SK-N-SH treated with all-trans-retinoic acid at 6 μM for 48 hours (cell line): ENCODE measurements at regions not wholly inside any gene's neighbourhood (a gene's known extent, or its start where the extent isn't known, plus 50 kb on each side); places are given as distances from the start of the nearest gene placed in this dataset.

Source experiments
- ATAC-seq: fragments of 200-7000 bp; cut with Tn5 transposase; 3 replicates; pipeline ENCODE4 v1.9.1; 2020; ENCODE audit warnings: mild to moderate bottlenecking, moderate library complexity
- ARNTL ChIP-seq: fragments of 450-650 bp; formaldehyde crosslinking; IDR thresholded peaks from 2 replicates; pipeline ENCODE4 v1.5.0; 2020; ENCODE audit warnings: low read depth, mild to moderate bottlenecking, moderate library complexity, borderline replicate concordance
- BACH2 ChIP-seq: fragments of 250-450 bp; sonication (Bioruptor Pico); IDR thresholded peaks from 2 replicates; pipeline ENCODE4 v1.9.0; 2021; ENCODE audit warnings: mild to moderate bottlenecking, borderline replicate concordance
- CSDC2 ChIP-seq: fragments of 250-450 bp; sonication (Bioruptor Pico); IDR thresholded peaks from 2 replicates; pipeline ENCODE4 v1.5.0; 2020; ENCODE audit warnings: mild to moderate bottlenecking, moderate library complexity
- CSRNP3 ChIP-seq: fragments of 250-450 bp; sonication (Bioruptor Pico); IDR thresholded peaks from 2 replicates; pipeline ENCODE4 v1.5.1; 2021; ENCODE audit warnings: mild to moderate bottlenecking, moderate library complexity
- GLIS3 ChIP-seq: fragments of 250-450 bp; sonication (Bioruptor Pico); IDR thresholded peaks from 2 replicates; pipeline ENCODE4 v1.5.0; 2020; ENCODE audit warnings: mild to moderate bottlenecking, moderate library complexity
- ISL1 ChIP-seq: fragments of 250-450 bp; sonication (Bioruptor Pico); IDR thresholded peaks from 2 replicates; pipeline ENCODE4 v2.1.2; 2022; ENCODE audit warnings: mild to moderate bottlenecking, moderate library complexity
- OSR1 ChIP-seq: fragments of 250-450 bp; sonication (Bioruptor Pico); IDR thresholded peaks from 2 replicates; pipeline ENCODE4 v1.8.0; 2022; ENCODE audit warnings: moderate library complexity, mild to moderate bottlenecking, inconsistent platforms
- PPARA ChIP-seq: fragments of 250-450 bp; sonication (Bioruptor Pico); IDR thresholded peaks from 2 replicates; pipeline ENCODE4 v1.5.0; 2020; ENCODE audit warnings: mild to moderate bottlenecking, borderline replicate concordance
- RARB ChIP-seq: fragments of 250-450 bp; sonication (Bioruptor Pico); IDR thresholded peaks from 2 replicates; pipeline ENCODE4 v1.8.0; 2021; ENCODE audit warnings: mild to moderate bottlenecking, moderate library complexity
- SNAI2 ChIP-seq: fragments of 250-450 bp; sonication (Bioruptor Pico); IDR thresholded peaks from 2 replicates; pipeline ENCODE4 v1.5.0; 2020; ENCODE audit warnings: mild to moderate bottlenecking, moderate library complexity
- TCF4 ChIP-seq: fragments of 250-450 bp; sonication (Bioruptor Pico); IDR thresholded peaks from 2 replicates; pipeline ENCODE4 v1.8.0; 2021; ENCODE audit warnings: mild to moderate bottlenecking, moderate library complexity, borderline replicate concordance
- TOX ChIP-seq: fragments of 250-450 bp; sonication (Bioruptor Pico); IDR thresholded peaks from 2 replicates; pipeline ENCODE4 v1.8.0; 2021; ENCODE audit warnings: mild to moderate bottlenecking, moderate library complexity, borderline replicate concordance
- ZFP3 ChIP-seq: fragments of 250-450 bp; sonication (Bioruptor Pico); IDR thresholded peaks from 2 replicates; pipeline ENCODE4 v1.5.0; 2020; ENCODE audit warnings: mild to moderate bottlenecking, moderate library complexity
- ZFP30 ChIP-seq: fragments of 450-650 bp; formaldehyde crosslinking; IDR thresholded peaks from 2 replicates; pipeline ENCODE4 v1.5.0; 2022; ENCODE audit warnings: mild to moderate bottlenecking, moderate library complexity
- ZNF565 ChIP-seq: fragments of 450-650 bp; formaldehyde crosslinking; conservative IDR thresholded peaks from 2 replicates; pipeline ENCODE4 v1.5.0; 2020; ENCODE audit warnings: low read depth, mild to moderate bottlenecking, moderate library complexity
- ZNF70 ChIP-seq: fragments of 450-650 bp; formaldehyde crosslinking; IDR thresholded peaks from 2 replicates; pipeline ENCODE4 v1.5.0; 2020; ENCODE audit warnings: mild to moderate bottlenecking, moderate library complexity
- ZNF8 ChIP-seq: fragments of 450-650 bp; formaldehyde crosslinking; IDR thresholded peaks from 2 replicates; pipeline ENCODE4 v1.5.0; 2020; ENCODE audit warnings: mild to moderate bottlenecking, moderate library complexity
- TF ChIP-seq, protein P1 (sequence below): fragments of 250-450 bp; sonication (Bioruptor Pico); IDR thresholded peaks from 2 replicates; pipeline ENCODE4 v1.8.0; 2020; ENCODE audit warnings: mild to moderate bottlenecking, moderate library complexity, borderline replicate concordance
- TF ChIP-seq, protein P2 (sequence below): fragments of 250-450 bp; sonication (Bioruptor Pico); IDR thresholded peaks from 2 replicates; pipeline ENCODE4 v1.8.0; 2021; ENCODE audit warnings: low read depth, mild to moderate bottlenecking, moderate library complexity, borderline replicate concordance
- TF ChIP-seq, protein P3 (sequence below): fragments of 250-450 bp; sonication (Bioruptor Pico); IDR thresholded peaks from 2 replicates; pipeline ENCODE4 v1.5.0; 2020; ENCODE audit warnings: mild to moderate bottlenecking, moderate library complexity

GRCh38 chr6:144415835-144416237 lies 130.7 kb downstream of the UTRN start:
- no peak for ATAC-seq
- no peak for TF ChIP-seq TCF4 (CRISPR knock-in tag)
- no peak for TF ChIP-seq CSRNP3
- TF ChIP-seq ISL1 (CRISPR knock-in tag): no peak

- TF ChIP-seq, protein P1, sequence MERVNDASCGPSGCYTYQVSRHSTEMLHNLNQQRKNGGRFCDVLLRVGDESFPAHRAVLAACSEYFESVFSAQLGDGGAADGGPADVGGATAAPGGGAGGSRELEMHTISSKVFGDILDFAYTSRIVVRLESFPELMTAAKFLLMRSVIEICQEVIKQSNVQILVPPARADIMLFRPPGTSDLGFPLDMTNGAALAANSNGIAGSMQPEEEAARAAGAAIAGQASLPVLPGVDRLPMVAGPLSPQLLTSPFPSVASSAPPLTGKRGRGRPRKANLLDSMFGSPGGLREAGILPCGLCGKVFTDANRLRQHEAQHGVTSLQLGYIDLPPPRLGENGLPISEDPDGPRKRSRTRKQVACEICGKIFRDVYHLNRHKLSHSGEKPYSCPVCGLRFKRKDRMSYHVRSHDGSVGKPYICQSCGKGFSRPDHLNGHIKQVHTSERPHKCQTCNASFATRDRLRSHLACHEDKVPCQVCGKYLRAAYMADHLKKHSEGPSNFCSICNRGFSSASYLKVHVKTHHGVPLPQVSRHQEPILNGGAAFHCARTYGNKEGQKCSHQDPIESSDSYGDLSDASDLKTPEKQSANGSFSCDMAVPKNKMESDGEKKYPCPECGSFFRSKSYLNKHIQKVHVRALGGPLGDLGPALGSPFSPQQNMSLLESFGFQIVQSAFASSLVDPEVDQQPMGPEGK: no peak
- TF ChIP-seq OSR1 (CRISPR knock-in tag) (no peak), TOX (CRISPR knock-in tag) (no peak), GLIS3 (CRISPR knock-in tag) (no peak), BACH2 (CRISPR knock-in tag) (no peak), CSDC2 (no peak)
- TF ChIP-seq, protein P2, sequence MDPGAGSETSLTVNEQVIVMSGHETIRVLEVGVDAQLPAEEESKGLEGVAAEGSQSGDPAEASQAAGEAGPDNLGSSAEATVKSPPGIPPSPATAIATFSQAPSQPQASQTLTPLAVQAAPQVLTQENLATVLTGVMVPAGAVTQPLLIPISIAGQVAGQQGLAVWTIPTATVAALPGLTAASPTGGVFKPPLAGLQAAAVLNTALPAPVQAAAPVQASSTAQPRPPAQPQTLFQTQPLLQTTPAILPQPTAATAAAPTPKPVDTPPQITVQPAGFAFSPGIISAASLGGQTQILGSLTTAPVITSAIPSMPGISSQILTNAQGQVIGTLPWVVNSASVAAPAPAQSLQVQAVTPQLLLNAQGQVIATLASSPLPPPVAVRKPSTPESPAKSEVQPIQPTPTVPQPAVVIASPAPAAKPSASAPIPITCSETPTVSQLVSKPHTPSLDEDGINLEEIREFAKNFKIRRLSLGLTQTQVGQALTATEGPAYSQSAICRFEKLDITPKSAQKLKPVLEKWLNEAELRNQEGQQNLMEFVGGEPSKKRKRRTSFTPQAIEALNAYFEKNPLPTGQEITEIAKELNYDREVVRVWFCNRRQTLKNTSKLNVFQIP (CRISPR knock-in tag): no peak
- ATAC-seq: peak; percentile 18; the same call in 1 of the 3 replicates
Measured at GRCh38 chr6:144416244-144416643, 131.1 kb downstream of the UTRN start.

DNA sequence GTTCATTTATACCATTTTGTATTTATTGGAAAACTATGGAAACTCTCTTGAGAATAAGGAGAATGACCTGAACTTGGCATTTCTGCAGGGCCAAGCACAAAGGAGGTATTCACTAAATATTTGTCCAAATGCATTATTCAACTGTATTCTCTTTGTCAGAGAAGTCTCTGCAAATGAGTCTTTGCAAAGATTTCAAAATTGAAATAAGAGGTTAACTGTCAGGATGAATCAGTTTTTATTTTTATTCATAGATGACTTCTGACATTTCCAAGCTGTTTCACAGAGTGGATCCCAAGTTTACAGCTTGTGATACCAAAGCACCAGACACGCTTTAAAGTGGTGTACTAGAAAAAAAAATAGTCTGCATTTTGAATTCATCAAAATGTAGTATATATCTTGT lies 131.6 kb downstream of the UTRN start:
- ATAC-seq: no peak
- TF ChIP-seq TCF4 (CRISPR knock-in tag): no peak
- TF ChIP-seq PPARA (CRISPR knock-in tag): no peak
- TF ChIP-seq OSR1 (CRISPR knock-in tag): no peak
- TF ChIP-seq, protein P3, sequence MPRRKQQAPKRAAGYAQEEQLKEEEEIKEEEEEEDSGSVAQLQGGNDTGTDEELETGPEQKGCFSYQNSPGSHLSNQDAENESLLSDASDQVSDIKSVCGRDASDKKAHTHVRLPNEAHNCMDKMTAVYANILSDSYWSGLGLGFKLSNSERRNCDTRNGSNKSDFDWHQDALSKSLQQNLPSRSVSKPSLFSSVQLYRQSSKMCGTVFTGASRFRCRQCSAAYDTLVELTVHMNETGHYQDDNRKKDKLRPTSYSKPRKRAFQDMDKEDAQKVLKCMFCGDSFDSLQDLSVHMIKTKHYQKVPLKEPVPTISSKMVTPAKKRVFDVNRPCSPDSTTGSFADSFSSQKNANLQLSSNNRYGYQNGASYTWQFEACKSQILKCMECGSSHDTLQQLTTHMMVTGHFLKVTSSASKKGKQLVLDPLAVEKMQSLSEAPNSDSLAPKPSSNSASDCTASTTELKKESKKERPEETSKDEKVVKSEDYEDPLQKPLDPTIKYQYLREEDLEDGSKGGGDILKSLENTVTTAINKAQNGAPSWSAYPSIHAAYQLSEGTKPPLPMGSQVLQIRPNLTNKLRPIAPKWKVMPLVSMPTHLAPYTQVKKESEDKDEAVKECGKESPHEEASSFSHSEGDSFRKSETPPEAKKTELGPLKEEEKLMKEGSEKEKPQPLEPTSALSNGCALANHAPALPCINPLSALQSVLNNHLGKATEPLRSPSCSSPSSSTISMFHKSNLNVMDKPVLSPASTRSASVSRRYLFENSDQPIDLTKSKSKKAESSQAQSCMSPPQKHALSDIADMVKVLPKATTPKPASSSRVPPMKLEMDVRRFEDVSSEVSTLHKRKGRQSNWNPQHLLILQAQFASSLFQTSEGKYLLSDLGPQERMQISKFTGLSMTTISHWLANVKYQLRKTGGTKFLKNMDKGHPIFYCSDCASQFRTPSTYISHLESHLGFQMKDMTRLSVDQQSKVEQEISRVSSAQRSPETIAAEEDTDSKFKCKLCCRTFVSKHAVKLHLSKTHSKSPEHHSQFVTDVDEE: no peak
- TF ChIP-seq RARB (CRISPR knock-in tag): no peak
- TF ChIP-seq CSDC2: no peak

GRCh38 chr6:144417681-144418080 lies 132.5 kb downstream of the UTRN start:
- no peak for ATAC-seq
- no peak for TF ChIP-seq GLIS3 (CRISPR knock-in tag)
- TF ChIP-seq CSRNP3: no peak
- TF ChIP-seq SNAI2 (CRISPR knock-in tag): no peak
- TF ChIP-seq, protein P3: no peak
- no peak for TF ChIP-seq ZFP30 (CRISPR knock-in tag)
- no peak for TF ChIP-seq BACH2 (CRISPR knock-in tag)
- TF ChIP-seq, protein P2 (CRISPR knock-in tag): no peak
- TF ChIP-seq ARNTL (CRISPR knock-in tag): no peak
- no peak for TF ChIP-seq CSDC2
- no peak for TF ChIP-seq ZNF565 (CRISPR knock-in tag)
- no peak for TF ChIP-seq ZFP3 (CRISPR knock-in tag)
- TF ChIP-seq ZNF70 (CRISPR knock-in tag): no peak
- TF ChIP-seq TOX (CRISPR knock-in tag): no peak
- no peak for TF ChIP-seq ZNF8 (CRISPR knock-in tag)
